ENCODE measurements at regions not wholly inside any gene's neighbourhood (a gene's known extent, or its start where the extent isn't known, plus 50 kb on each side); places are given as distances from the start of the nearest gene placed in this dataset.

DNA sequence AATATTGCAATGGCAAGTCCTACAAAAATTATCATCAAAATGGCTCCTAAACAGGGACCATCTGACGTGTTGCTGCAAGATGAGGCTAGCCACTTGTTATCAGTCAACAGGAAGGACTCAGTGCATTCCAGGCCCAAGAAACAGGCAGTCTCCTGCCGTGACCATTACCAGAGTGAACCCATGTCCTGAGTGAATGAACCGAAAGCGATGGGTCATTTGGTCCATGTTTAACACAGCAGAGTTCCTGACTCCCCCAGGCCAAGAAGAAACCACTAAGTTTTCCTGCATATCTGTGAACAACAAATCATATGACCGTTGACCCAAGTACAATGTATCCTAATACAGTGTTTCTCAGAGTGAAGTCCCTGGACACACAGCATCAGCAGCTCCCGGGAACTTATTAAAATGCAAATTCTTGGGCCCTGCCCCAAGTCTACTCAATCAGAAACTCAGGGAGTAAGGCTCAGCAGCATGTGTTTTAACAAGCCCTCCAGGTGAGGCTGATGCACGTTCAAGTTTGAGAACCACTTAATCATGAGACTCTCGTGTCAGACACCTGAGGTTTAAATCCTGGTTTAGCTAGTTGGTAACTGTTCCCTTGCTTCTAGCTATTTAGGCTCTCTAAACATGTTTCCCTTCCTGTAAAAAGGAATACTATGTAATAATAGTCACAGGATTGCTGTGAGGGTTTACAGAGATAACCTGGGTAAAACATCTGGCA, 429.4 kb upstream of the MAF start:
- Histone ChIP-seq H3K36me3 (ENCODE audit: control insufficient read depth in 3 of 3, insufficient read depth in 2 of 3, low read depth in 1 of 3, low read length in 3 of 3) (no peaks in the 10 kb centered on the region), H3K27ac (ENCODE audit: low read depth in 1 of 3, low read length in 2 of 3) (peak overlapping the region in 2 of 3 donors; percentile 2 to 35), H3K4me1 (ENCODE audit: control insufficient read depth in 3 of 3, insufficient read depth in 2 of 3, low read depth in 1 of 3, low read length in 2 of 3) (peaks cover 0 to 12% (median 6%) of the 10 kb centered on the region in 3 donors), H3K27me3 (ENCODE audit: control insufficient read depth in 3 of 3, insufficient read depth in 3 of 3, low read length in 3 of 3) (no peaks in the 10 kb centered on the region), H3K9me3 (ENCODE audit: control insufficient read depth in 2 of 2, insufficient read depth in 1 of 2, low read depth in 1 of 2, low read length in 1 of 2) (peaks cover 0 to 3% of the 10 kb centered on the region in 2 donors), H3K4me3 (ENCODE audit: low read depth in 1 of 3, low read length in 3 of 3) (no peak overlapping the region)
- 82 to 90% (median 86%) methylated on average over 8 of the region's 8 CpGs for WGBS, 3 donors
- DNase-seq (peak; percentile 38 to 52), FAIRE-seq (no peak)

DNA sequence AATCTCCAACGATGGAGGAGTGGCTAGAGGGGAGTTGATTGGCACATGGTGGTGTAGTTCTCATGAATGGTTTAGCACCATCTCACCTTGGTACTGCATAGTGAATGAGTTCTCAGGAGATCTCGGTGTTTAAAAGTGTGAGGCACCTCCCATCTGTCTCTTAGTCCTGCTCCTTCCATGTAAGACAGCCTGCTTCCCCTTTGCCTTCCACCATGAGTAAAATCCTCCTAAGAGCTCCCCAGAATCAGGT, 428.8 kb upstream of the MAF start:
- peaks cover 2 to 12% (median 8%) of the 10 kb centered on the region in 3 donors for H3K4me1 ChIP-seq (ENCODE audit: control insufficient read depth in 3 of 3, insufficient read depth in 2 of 3, low read depth in 1 of 3, low read length in 2 of 3)
- H3K36me3 ChIP-seq (ENCODE audit: control insufficient read depth in 3 of 3, insufficient read depth in 2 of 3, low read depth in 1 of 3, low read length in 3 of 3): no peaks in the 10 kb centered on the region
- no peak overlapping the region for H3K4me3 ChIP-seq (ENCODE audit: low read depth in 1 of 3, low read length in 3 of 3)
- DNase-seq (no peak), FAIRE-seq (no peak)
- 71 to 76% (median 73%) methylated on average over 2 of the region's 2 CpGs for WGBS, 3 donors
- H3K9me3 ChIP-seq (ENCODE audit: control insufficient read depth in 2 of 2, insufficient read depth in 1 of 2, low read depth in 1 of 2, low read length in 1 of 2): peaks cover 0 to 3% of the 10 kb centered on the region in 2 donors
- H3K27ac ChIP-seq (ENCODE audit: low read depth in 1 of 3, low read length in 2 of 3): peak overlapping the region in 1 of 3 donors; percentile 20
- H3K27me3 ChIP-seq (ENCODE audit: control insufficient read depth in 3 of 3, insufficient read depth in 3 of 3, low read length in 3 of 3): no peaks in the 10 kb centered on the region

DNA sequence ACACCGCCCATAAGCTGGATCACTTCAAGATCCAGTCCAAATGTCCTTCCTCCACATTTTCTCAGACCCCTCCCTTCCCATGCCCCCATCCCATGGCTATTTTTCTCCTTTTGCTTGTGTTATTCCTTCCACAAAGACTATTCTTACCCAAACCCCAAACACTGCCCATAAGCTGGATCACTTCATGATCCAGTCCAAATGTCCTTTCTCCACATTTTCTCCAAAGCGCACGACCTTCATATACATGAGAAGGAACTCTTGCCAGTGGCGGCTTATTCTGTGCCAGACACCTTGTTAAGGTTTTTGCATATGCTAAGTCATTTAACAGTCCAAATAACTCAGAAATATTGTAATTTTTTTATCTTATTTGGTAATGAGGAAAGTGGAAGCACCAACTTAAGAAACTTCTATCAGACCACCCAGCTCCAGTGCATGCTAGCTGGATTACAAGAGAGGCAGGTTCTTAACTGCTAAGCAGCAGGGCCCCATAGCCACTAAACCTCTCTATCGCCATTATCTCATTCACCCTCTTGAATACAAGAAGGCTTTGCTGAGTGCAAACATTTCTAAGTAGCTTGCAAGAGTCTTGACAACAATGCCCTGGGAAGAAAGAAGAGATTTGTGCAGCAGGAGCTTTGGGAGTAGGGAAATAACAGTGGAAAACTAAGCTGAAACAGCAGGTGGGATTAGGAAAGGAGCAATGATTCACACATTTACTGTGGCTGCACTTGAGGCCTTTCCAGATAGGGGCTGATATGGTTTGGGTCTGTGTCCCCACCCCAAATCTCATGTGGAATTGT, 428.2 kb upstream of the MAF start:
- Histone ChIP-seq H3K36me3 (ENCODE audit: control insufficient read depth in 3 of 3, insufficient read depth in 2 of 3, low read depth in 1 of 3, low read length in 3 of 3) (no peaks in the 10 kb centered on the region), H3K4me3 (ENCODE audit: low read depth in 1 of 3, low read length in 3 of 3) (no peak overlapping the region), H3K9me3 (ENCODE audit: control insufficient read depth in 2 of 2, insufficient read depth in 1 of 2, low read depth in 1 of 2, low read length in 1 of 2) (peaks cover 0 to 3% of the 10 kb centered on the region in 2 donors), H3K27me3 (ENCODE audit: control insufficient read depth in 3 of 3, insufficient read depth in 3 of 3, low read length in 3 of 3) (no peaks in the 10 kb centered on the region), H3K4me1 (ENCODE audit: control insufficient read depth in 3 of 3, insufficient read depth in 2 of 3, low read depth in 1 of 3, low read length in 2 of 3) (peaks cover 2 to 12% (median 8%) of the 10 kb centered on the region in 3 donors), H3K27ac (ENCODE audit: low read depth in 1 of 3, low read length in 2 of 3) (peak overlapping the region in 1 of 3 donors; percentile 20)
- no peak for DNase-seq
- FAIRE-seq: no peak
- 92 to 94% (median 93%) methylated on average over 5 of the region's 5 CpGs for WGBS, 3 donors

DNA sequence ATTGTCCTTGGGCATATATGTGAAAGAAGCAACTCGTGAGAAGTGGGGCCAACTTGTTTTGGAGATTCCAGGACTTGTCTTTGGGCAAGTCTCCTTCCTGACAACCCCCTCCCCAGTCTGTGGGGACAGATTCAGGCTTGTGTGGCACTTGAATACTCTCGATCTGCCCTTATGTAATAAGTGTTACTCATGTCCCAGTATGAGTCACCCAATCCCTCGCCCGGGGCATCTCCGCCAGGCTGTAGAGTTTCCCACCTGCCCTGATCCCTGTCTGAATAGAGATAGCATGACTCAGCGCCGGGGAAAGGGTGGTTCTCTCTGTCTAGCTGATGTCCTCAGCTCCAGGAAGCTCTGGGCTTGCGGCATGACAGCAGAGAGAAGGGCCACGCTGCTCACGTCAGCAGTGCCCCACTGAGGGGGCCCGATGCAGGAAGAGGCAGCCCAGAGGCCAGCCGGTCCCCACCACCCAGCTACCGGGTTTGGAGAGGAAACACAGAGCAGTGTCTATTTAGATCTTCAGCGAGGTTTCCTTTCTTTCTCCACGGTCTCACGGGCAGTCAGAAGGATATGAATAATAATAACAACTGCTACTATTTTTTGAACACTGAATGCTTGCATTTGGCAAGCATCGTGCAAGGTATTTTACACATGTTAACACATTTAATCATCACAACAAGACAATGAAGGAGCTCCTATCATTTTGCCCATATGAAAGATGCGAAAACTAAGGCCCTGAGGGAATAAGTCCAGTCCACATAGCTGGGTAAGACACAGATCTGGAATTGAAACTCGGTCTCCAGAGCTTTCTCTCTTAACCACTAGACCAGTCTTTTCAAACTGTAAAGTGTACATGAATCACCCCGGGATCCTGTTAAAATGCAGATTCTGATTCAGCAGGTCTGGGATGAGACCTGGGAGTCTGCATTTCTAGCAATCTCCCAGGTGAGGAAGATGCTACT, 426.7 kb upstream of the MAF start:
- H3K4me1 ChIP-seq (ENCODE audit: control insufficient read depth in 3 of 3, insufficient read depth in 2 of 3, low read depth in 1 of 3, low read length in 2 of 3): peaks cover 2 to 12% (median 8%) of the 10 kb centered on the region in 3 donors
- WGBS, 3 donors: 22 to 33% (median 23%) methylated on average over 20 of the region's 20 CpGs
- peak overlapping the region; percentile 43 to 88 (median 62) for H3K27ac ChIP-seq (ENCODE audit: low read depth in 1 of 3, low read length in 2 of 3)
- DNase-seq (peak; percentile 87 to 97), FAIRE-seq (no peak)
- no peaks in the 10 kb centered on the region for H3K27me3 ChIP-seq (ENCODE audit: control insufficient read depth in 3 of 3, insufficient read depth in 3 of 3, low read length in 3 of 3)
- H3K36me3 ChIP-seq (ENCODE audit: control insufficient read depth in 3 of 3, insufficient read depth in 2 of 3, low read depth in 1 of 3, low read length in 3 of 3): no peaks in the 10 kb centered on the region
- no peaks in the 10 kb centered on the region for H3K9me3 ChIP-seq (ENCODE audit: control insufficient read depth in 2 of 2, insufficient read depth in 1 of 2, low read depth in 1 of 2, low read length in 1 of 2)
- H3K4me3 ChIP-seq (ENCODE audit: low read depth in 1 of 3, low read length in 3 of 3): no peak overlapping the region

DNA sequence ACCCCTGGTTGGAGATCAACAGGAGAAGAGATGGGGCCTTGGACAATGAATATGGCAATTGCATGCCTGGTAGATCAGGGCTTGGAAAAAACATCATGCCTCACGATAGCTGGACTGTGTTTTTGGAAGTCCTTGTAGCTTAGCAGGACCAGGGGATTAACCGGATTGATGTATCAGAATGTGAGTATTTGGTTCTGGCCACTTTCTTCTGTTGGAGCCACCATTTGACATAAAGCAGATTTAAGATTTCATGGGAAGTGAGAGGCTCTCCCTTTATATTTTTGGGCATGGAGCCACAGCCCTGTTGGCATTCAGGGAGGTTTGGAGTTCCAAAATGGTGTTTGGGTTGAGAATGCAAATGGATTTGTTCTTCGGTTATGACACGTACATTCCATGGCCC, 424.7 kb upstream of the MAF start:
- Histone ChIP-seq H3K4me1 (ENCODE audit: control insufficient read depth in 3 of 3, insufficient read depth in 2 of 3, low read depth in 1 of 3, low read length in 2 of 3) (peaks cover 2 to 12% (median 8%) of the 10 kb centered on the region in 3 donors), H3K27me3 (ENCODE audit: control insufficient read depth in 3 of 3, insufficient read depth in 3 of 3, low read length in 3 of 3) (no peaks in the 10 kb centered on the region), H3K27ac (ENCODE audit: low read depth in 1 of 3, low read length in 2 of 3) (peak overlapping the region in 1 of 3 donors; percentile 6), H3K36me3 (ENCODE audit: control insufficient read depth in 3 of 3, insufficient read depth in 2 of 3, low read depth in 1 of 3, low read length in 3 of 3) (no peaks in the 10 kb centered on the region), H3K4me3 (ENCODE audit: low read depth in 1 of 3, low read length in 3 of 3) (no peak overlapping the region), H3K9me3 (ENCODE audit: control insufficient read depth in 2 of 2, insufficient read depth in 1 of 2, low read depth in 1 of 2, low read length in 1 of 2) (no peaks in the 10 kb centered on the region)
- no peak for FAIRE-seq
- DNase-seq: no peak
- WGBS, 3 donors: 61 to 70% (median 70%) methylated on average over 4 of the region's 4 CpGs

DNA sequence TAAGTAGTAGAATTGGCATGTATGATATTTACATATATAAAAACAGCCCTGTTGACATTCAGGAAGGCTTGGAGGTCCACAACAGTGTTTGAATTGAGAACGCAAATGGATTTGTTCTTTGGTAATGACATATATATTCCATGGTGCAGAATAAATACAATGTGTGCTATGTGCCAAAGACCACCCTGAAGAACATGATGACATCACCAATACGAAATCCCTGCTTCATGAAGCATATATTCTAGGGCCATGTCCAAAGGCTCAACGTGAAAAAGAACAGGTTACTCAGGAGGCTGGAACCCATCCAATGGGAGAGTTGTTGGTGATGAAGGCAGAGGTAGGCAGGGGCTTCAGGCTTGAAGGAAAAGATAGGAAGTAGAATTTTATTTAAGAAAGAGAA, 423.9 kb upstream of the MAF start:
- WGBS, 3 donors: 86 to 94% (median 87%) methylated on average over 3 of the region's 3 CpGs
- Histone ChIP-seq H3K27ac (ENCODE audit: low read depth in 1 of 3, low read length in 2 of 3) (no peak overlapping the region), H3K4me1 (ENCODE audit: control insufficient read depth in 3 of 3, insufficient read depth in 2 of 3, low read depth in 1 of 3, low read length in 2 of 3) (peaks cover 2 to 12% (median 8%) of the 10 kb centered on the region in 3 donors), H3K27me3 (ENCODE audit: control insufficient read depth in 3 of 3, insufficient read depth in 3 of 3, low read length in 3 of 3) (no peaks in the 10 kb centered on the region), H3K4me3 (ENCODE audit: low read depth in 1 of 3, low read length in 3 of 3) (no peak overlapping the region), H3K9me3 (ENCODE audit: control insufficient read depth in 2 of 2, insufficient read depth in 1 of 2, low read depth in 1 of 2, low read length in 1 of 2) (no peaks in the 10 kb centered on the region), H3K36me3 (ENCODE audit: control insufficient read depth in 3 of 3, insufficient read depth in 2 of 3, low read depth in 1 of 3, low read length in 3 of 3) (no peaks in the 10 kb centered on the region)
- FAIRE-seq (no peak), DNase-seq (no peak)

DNA sequence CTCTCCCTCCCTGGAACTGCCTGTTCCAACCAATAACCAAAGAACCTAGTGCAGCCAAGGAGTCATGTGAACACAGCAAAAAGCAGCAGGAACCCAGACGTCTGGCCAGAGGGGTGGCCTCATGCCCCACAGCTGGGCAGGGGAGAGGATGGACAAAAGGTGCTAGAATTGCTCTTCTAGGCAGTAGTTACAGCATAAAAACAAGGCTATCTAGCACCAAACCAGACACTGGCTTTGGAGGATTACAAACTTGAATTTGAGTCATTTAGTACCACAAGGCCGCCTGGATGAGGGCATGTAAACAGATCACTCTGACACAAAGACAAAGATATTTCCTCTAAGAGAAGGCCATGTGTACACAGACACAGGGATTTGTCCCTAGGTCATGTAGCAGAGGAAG, 423.3 kb upstream of the MAF start:
- WGBS, 3 donors: 69 to 82% (median 73%) methylated on average over 2 of the region's 2 CpGs
- no peak overlapping the region for H3K4me3 ChIP-seq (ENCODE audit: low read depth in 1 of 3, low read length in 3 of 3)
- no peak overlapping the region for H3K27ac ChIP-seq (ENCODE audit: low read depth in 1 of 3, low read length in 2 of 3)
- H3K36me3 ChIP-seq (ENCODE audit: control insufficient read depth in 3 of 3, insufficient read depth in 2 of 3, low read depth in 1 of 3, low read length in 3 of 3): no peaks in the 10 kb centered on the region
- DNase-seq (no peak), FAIRE-seq (no peak)
- no peaks in the 10 kb centered on the region for H3K9me3 ChIP-seq (ENCODE audit: control insufficient read depth in 2 of 2, insufficient read depth in 1 of 2, low read depth in 1 of 2, low read length in 1 of 2)
- H3K27me3 ChIP-seq (ENCODE audit: control insufficient read depth in 3 of 3, insufficient read depth in 3 of 3, low read length in 3 of 3): no peaks in the 10 kb centered on the region
- peaks cover 2 to 8% (median 6%) of the 10 kb centered on the region in 3 donors for H3K4me1 ChIP-seq (ENCODE audit: control insufficient read depth in 3 of 3, insufficient read depth in 2 of 3, low read depth in 1 of 3, low read length in 2 of 3)

DNA sequence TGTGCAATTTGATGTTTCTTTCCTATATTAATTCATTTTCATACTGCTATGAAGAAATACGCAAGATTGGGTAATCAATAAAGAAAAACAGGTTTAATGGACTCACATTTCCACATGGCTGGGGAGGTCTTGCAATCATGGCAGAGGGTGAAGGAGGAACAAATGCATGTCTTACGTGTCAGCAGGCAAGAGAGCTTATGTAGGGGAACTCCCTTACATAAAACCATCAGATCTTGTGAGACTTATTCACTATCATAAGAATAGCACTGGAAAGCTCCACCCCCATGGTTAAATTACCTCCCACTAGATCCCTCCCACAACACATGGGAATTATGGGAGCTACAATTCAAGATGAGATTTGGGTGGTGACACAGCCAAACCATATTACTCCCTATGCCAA, 418.9 kb upstream of the MAF start:
- FAIRE-seq: no peak
- 43 to 79% (median 73%) methylated on average over 2 of the region's 2 CpGs for WGBS, 3 donors
- Histone ChIP-seq H3K9me3 (ENCODE audit: control insufficient read depth in 2 of 2, insufficient read depth in 1 of 2, low read depth in 1 of 2, low read length in 1 of 2) (no peaks in the 10 kb centered on the region), H3K27ac (ENCODE audit: low read depth in 1 of 3, low read length in 2 of 3) (no peak overlapping the region), H3K36me3 (ENCODE audit: control insufficient read depth in 3 of 3, insufficient read depth in 2 of 3, low read depth in 1 of 3, low read length in 3 of 3) (no peaks in the 10 kb centered on the region), H3K27me3 (ENCODE audit: control insufficient read depth in 3 of 3, insufficient read depth in 3 of 3, low read length in 3 of 3) (no peaks in the 10 kb centered on the region), H3K4me1 (ENCODE audit: control insufficient read depth in 3 of 3, insufficient read depth in 2 of 3, low read depth in 1 of 3, low read length in 2 of 3) (peaks cover 0 to 12% (median 0%) of the 10 kb centered on the region in 3 donors), H3K4me3 (ENCODE audit: low read depth in 1 of 3, low read length in 3 of 3) (no peak overlapping the region)
- DNase-seq: no peak

All from small intestine (tissue), 7 donors.